ENCODE measurements at regions not wholly inside any gene's neighbourhood (a gene's known extent, or its start where the extent isn't known, plus 50 kb on each side); places are given as distances from the start of the nearest gene placed in this dataset.
"Not testable (repeated sequence)": the region's sequence is repeated elsewhere in the genome, so short reads cannot be mapped to it uniquely, and the experiment has no call there.

DNA sequence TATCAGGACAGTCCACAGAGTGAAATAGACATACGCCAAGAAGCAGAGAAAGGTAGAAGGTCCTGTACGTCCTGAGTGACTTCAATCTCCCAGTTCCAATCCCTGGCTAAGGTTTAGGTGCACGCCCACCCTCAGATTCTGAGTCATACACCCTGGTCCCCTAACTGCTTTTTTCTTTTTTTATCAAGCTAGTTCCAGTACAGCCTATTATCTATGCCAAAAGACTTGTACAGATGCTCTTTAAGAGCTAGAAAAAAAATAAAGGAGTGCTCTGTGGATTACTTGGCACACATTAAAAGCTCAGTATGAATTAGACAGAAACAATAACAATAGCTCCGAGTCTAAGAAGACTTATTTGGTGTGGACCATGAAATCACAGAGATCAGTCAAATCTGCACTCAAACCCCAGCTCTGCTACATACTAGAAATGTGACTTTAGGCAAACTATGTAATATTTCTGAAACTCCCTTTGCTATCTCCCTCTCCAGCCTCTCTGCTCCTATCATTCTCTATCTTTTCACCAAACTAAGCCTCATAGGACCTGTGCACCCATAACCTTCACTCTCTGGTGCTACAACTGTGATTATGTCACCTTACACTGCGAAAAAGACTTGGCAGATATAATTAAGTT, 168.8 kb upstream of the KCTD7 start:
- TF ChIP-seq POLR2A, EP300 (IDR thresholded peaks at IDR 0.05): not testable (repeated sequence)
- TF ChIP-seq, protein P1, sequence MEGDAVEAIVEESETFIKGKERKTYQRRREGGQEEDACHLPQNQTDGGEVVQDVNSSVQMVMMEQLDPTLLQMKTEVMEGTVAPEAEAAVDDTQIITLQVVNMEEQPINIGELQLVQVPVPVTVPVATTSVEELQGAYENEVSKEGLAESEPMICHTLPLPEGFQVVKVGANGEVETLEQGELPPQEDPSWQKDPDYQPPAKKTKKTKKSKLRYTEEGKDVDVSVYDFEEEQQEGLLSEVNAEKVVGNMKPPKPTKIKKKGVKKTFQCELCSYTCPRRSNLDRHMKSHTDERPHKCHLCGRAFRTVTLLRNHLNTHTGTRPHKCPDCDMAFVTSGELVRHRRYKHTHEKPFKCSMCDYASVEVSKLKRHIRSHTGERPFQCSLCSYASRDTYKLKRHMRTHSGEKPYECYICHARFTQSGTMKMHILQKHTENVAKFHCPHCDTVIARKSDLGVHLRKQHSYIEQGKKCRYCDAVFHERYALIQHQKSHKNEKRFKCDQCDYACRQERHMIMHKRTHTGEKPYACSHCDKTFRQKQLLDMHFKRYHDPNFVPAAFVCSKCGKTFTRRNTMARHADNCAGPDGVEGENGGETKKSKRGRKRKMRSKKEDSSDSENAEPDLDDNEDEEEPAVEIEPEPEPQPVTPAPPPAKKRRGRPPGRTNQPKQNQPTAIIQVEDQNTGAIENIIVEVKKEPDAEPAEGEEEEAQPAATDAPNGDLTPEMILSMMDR (IDR thresholded peaks at IDR 0.05) = not testable (repeated sequence)

All from ovary (tissue), 3 donors.